ENCODE measurements at regions not wholly inside any gene's neighbourhood (a gene's known extent, or its start where the extent isn't known, plus 50 kb on each side); places are given as distances from the start of the nearest gene placed in this dataset.

DNA sequence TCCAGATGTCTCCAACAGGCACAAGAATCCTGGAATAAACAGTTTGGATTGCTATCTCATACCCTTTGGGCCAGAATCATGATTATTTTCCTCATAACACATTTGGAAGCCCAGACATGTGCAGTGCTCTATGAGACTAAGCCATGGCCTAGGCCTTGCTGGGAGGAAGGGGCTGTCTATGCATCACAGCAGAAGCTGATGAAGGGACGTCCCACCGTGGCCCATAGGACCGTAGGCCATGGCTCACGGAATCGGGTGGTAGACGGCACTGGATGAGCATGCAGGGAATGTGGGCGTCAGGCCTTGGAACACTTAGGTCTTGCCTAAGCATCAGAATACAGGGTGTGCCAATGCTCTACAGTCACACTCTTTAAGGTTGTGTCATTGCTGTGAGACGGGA is 283.8 kb upstream of the TSHZ3 start:
- TF ChIP-seq, protein P1, sequence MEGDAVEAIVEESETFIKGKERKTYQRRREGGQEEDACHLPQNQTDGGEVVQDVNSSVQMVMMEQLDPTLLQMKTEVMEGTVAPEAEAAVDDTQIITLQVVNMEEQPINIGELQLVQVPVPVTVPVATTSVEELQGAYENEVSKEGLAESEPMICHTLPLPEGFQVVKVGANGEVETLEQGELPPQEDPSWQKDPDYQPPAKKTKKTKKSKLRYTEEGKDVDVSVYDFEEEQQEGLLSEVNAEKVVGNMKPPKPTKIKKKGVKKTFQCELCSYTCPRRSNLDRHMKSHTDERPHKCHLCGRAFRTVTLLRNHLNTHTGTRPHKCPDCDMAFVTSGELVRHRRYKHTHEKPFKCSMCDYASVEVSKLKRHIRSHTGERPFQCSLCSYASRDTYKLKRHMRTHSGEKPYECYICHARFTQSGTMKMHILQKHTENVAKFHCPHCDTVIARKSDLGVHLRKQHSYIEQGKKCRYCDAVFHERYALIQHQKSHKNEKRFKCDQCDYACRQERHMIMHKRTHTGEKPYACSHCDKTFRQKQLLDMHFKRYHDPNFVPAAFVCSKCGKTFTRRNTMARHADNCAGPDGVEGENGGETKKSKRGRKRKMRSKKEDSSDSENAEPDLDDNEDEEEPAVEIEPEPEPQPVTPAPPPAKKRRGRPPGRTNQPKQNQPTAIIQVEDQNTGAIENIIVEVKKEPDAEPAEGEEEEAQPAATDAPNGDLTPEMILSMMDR (IDR thresholded peaks at IDR 0.05) = no peak
- TF ChIP-seq POLR2A (IDR thresholded peaks at IDR 0.05) = no peak
- no peak for TF ChIP-seq POLR2AphosphoS5 (IDR thresholded peaks at IDR 0.05)

Measured in upper lobe of left lung (tissue), 4 donors.